ENCODE measurements at regions not wholly inside any gene's neighbourhood (a gene's known extent, or its start where the extent isn't known, plus 50 kb on each side); places are given as distances from the start of the nearest gene placed in this dataset.

GRCh38 chr9:118362123-118362522 lies 657.9 kb downstream of the TLR4 start:
- DNase-seq (ENCODE audit: insufficient read length, low spot score) (peak; percentile 1), FAIRE-seq (no peak)

GRCh38 chr9:118362596-118362995 lies 658.4 kb downstream of the TLR4 start:
- FAIRE-seq, result no peak

DNA sequence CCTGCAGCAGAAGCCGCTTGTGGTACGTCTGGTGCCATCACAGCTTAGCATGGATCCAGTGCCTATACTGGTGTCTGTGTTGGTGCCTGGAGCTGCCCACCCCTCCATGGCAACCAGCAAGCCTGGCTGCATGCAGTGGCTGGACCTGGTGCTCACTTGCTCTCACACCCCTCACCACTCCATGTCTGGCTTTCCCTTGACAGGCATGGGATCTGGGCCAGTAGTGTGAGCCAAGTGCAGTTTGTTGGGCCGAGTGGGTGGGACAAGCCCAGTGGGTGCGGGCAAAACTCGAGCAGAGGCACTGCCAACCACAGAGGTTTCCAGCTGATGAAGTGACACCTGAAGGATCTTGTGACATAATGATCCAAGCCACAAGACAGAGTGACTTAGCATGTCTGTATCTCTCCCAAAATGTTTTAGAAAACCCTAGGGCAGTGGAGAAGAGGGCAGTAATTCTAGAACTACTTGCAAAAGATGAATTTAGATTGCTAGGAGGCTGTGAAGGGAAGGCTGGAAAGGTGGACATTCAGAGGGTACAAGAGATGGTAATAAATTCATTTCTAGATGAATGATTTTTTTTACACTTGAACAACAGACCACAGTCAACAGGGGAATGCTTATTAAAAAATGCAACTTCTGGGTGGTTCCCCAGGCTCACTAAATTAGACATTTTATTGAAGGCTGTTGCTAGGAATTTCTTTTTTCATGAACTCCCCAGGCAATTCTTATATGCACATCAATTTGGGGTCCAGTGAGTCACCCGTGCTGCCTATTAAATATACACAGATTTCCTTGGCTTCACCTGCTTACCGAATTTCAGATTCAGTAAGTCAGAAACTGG lies 660.3 kb downstream of the TLR4 start:
- DNase-seq (ENCODE audit: insufficient read length, low spot score), result no peak
- no peak for FAIRE-seq

More at GRCh38 chr9:118362596-118362995, 658.4 kb downstream of the TLR4 start:
- DNase-seq (ENCODE audit: insufficient read length, low spot score), result no peak

DNA sequence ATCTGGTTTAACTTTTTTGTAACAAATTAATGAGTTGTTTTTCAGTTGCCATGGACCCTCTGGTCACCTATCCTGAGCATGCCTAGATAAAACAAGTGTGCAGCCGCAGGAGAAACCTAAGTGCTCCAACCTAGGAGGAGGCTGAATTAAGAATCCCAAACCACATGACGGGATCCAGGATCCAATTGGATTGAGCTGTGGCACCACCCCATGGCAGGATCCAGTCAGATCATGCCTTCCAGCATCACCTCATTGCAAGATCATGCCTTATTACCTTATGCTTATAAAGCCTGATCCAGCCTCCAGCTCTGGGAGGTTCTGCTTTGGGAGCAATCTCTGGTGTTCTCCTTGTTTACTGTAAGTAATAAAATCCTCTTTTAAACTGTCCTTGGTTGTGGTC lies 662.0 kb downstream of the TLR4 start:
- FAIRE-seq, result no peak

GRCh38 chr9:118367383-118367782 lies 663.2 kb downstream of the TLR4 start:
- DNase-seq (ENCODE audit: insufficient read length, low spot score), result no peak
- FAIRE-seq, result no peak

More for the DNA sequence above, 662.0 kb downstream of the TLR4 start:
- no peak for DNase-seq (ENCODE audit: insufficient read length, low spot score)

DNA sequence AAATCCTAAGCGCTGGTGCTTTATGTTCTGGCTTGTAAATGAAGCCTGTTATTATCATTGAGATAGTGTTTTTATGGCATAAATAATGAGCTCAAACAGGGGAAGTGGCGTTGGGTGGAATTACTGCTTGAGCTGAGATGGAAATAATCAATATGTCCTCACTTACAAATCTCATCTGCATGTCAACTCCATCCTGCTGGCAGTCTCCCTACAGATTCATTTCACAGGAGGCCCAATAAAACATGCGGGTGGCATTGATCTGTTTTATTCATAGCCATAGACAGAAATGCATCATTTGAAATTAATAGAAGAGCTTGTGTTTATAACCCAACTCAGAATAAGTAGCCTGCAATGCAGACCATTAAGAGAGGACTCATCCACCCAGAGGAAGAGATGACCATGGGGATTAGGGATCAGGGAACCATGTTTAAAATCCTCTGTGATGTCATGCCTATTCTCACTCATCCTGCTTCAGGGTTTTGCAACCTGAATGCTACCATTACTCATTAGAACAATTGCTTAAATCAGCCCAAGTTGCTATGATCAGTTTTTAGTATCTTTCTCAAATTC lies 680.4 kb downstream of the TLR4 start:
- DNase-seq (ENCODE audit: insufficient read length, low spot score) (no peak), FAIRE-seq (no peak)

- no peak for DNase-seq (ENCODE audit: insufficient read length, low spot score)
These were observed 691.2 kb downstream of the TLR4 start for GRCh38 chr9:118395415-118395814.

DNA sequence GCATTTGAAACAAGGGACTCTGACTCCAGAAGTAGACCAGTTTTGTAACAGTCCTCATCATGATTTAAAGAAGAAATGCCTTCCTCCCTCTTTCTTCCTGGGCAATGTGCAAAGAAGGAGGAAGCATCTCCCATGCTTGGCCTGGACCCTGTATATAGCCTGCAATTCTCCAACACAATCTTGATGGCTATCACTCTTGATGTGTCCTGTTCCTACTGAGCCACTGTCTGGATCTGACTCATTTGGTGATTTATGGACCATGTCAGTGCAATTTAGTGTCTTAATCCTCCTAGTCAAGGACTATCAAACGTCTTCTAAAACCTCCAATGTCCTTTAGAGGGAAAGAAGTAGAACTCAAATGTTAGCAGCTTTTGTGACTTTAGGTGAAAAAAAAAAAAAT lies 697.3 kb downstream of the TLR4 start:
- DNase-seq (ENCODE audit: insufficient read length, low spot score), result no peak
- FAIRE-seq, result no peak

More at GRCh38 chr9:118395415-118395814, 691.2 kb downstream of the TLR4 start:
- no peak for FAIRE-seq

- no peak for DNase-seq (ENCODE audit: insufficient read length, low spot score)
- FAIRE-seq, result no peak
These were observed 710.5 kb downstream of the TLR4 start for GRCh38 chr9:118414676-118415075.

- DNase-seq (ENCODE audit: insufficient read length, low spot score), result no peak
- no peak for FAIRE-seq
These were observed 714.8 kb downstream of the TLR4 start for GRCh38 chr9:118418887-118419565.

- FAIRE-seq (no peak), DNase-seq (ENCODE audit: insufficient read length, low spot score) (no peak)
These were observed 715.5 kb downstream of the TLR4 start for GRCh38 chr9:118419676-118420075.

- no peak for FAIRE-seq
- no peak for DNase-seq (ENCODE audit: insufficient read length, low spot score)
These were observed 718.3 kb downstream of the TLR4 start for GRCh38 chr9:118422508-118422907.

DNA sequence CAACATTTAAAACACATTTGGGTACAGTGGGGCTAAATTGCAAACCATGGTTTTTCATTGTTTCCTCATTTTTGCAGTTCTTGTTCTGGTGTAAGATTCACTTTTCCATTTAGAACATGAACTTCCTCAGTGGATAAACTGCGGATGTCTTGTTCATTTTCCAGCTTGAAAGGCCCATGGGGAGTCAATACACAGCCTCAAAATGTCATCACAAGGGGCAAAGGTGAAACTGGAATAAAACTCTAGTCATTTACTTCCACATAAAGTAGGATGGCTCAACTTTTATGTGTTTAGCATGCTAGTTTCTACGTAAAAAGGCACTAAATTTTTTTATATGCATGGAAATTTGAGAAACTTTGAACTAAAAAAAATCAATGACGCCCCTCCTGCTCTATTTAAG lies 718.8 kb downstream of the TLR4 start:
- FAIRE-seq (no peak), DNase-seq (ENCODE audit: insufficient read length, low spot score) (no peak)

GRCh38 chr9:118423721-118424120 lies 719.5 kb downstream of the TLR4 start:
- DNase-seq (ENCODE audit: insufficient read length, low spot score), result no peak
- no peak for FAIRE-seq

- DNase-seq (ENCODE audit: insufficient read length, low spot score) (no peak), FAIRE-seq (no peak)
These were observed 722.6 kb downstream of the TLR4 start for GRCh38 chr9:118426772-118427171.

DNA sequence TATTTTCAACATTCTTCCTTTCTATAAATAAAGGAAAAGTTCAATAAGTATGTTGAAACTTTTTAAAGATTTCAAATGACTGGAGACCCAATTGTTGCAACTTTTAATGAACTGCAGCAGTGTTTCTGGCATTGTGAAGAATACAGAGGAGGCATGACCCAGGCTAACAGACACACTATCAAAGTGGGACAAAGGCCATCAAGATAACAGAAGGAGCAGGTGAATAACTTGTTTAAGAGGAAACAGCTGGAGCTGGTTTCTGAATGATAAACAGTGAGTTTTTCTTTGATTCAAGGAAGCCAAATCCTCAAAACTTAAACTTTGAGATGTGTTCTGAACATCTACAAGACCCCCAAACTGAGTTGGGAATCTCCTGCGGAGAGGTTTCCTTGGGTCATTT lies 734.6 kb downstream of the TLR4 start:
- FAIRE-seq (no peak), DNase-seq (ENCODE audit: insufficient read length, low spot score) (no peak)

- DNase-seq (ENCODE audit: insufficient read length, low spot score) (no peak), FAIRE-seq (no peak)
These were observed 735.2 kb downstream of the TLR4 start for GRCh38 chr9:118439441-118439840.

DNA sequence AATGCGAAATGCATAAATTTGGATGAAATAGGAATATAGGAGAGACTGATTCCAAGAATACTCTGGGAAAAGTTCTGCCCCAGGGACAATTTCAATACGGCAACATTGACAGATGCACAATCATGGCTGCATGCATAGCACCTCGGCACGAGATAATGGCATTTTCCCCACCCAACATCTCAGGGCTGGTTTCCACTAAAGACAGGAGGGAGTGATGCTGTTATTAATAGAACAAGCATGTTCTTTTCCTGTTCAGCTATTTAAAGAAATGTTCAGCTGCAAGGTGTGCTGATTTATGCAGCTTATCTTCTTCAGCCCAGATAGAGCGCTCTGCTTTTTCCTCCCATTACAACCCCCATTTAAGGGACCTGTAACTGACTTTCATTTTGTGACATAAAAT lies 740.2 kb downstream of the TLR4 start:
- no peak for FAIRE-seq
- DNase-seq (ENCODE audit: insufficient read length, low spot score), result no peak

DNA sequence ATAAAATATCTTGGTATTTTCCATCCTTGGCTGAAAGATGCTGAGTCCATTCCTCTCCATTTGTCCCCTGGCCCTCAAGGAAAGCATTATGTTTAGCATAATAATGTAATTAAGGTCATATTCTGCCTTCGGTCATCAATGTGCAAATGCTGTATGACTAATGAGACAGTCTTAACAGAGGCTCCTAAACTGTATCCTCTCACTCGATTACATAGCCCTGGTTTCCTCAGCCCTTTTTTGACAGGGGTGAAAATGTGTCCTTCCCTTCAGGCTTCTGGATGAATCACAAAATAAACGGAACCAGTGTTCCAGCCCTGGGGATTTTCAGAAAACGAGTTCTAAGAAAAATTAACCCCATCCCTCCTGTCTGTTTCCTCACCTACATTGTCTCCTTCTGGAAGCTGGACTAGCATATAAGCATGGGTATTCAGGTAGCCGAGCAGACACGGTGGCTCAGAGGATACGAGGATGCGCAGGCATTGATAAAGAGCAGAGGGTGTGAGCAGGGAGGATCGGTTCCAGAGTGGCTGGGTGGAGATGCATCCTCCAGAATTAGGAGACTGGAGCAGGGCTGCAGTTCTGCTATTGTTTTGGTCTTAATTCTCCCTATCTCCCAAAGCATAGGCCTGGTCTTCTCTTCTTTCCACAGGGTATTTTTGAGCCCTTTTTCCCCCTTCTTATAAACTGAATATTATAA lies 742.9 kb downstream of the TLR4 start:
- FAIRE-seq (no peak), DNase-seq (ENCODE audit: insufficient read length, low spot score) (no peak)

DNA sequence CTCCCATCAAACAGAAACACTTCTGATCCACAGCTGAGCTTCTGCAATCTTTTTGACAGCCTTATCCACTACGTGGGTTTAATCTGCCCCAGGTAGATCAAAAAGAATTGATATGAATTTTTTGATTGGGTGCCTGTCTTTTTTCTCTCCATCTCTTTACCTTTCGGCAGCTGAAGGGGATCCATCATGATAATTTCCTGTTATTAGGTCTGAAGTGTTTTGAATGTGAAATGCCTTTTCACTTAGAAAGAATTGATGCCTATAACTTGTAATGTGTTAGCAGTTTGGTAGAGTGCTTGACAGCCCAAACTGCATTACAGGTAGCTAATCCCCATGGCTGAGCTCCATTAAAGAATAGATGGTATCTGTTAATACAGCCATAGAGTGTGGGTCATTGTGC lies 745.4 kb downstream of the TLR4 start:
- no peak for FAIRE-seq
- DNase-seq (ENCODE audit: insufficient read length, low spot score), result no peak

DNA sequence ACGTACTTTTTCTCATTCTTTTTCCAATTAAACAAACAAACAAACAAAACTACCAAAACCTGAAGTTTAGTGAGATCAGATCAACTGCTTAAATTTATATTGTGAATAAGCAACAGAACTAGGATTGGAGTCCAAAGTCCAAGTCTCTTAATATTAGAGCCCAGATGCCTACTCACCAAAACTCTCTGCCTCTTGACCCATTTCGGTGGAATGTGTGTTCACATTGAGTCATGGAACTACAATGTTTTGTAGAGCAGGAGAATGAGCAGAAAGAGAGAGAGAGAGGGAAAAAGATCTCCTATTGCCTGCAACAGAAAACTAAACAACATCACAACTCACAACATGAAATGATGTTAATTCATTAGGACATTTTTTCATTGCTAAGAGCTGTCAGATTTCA lies 751.1 kb downstream of the TLR4 start:
- FAIRE-seq (no peak), DNase-seq (ENCODE audit: insufficient read length, low spot score) (no peak)

Data from HTR-8/SVneo (cell line).